GM19240 (cell line): ENCODE measurements at regions not wholly inside any gene's neighbourhood (a gene's known extent, or its start where the extent isn't known, plus 50 kb on each side); places are given as distances from the start of the nearest gene placed in this dataset.

Source experiments
- DNase-seq: peaks from one replicate; pipeline ENCODE4 v3.0.0; 2011; ENCODE audit warnings: low spot score; ENCODE audit not compliant: insufficient read length

DNA sequence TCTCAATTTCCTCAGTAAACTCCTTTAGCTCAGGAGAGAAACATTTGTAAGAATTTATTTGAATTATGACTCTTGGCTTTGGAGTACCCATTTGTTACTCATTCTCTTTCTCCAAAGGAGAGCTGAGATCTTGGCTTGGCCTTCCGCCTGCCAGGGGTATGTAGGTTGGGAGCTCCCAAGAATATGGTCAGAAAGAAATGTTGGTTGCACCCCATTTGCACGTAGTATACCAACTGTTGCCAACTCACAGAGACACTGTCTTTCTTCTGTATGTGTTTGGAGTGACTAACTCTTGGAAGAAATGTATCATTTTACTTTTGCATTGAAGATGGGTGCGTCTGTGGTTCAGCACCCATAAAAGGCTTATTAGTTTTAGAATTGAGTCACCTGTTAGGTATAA lies 708.5 kb upstream of the SORCS1 start:
- no peak for DNase-seq

DNA sequence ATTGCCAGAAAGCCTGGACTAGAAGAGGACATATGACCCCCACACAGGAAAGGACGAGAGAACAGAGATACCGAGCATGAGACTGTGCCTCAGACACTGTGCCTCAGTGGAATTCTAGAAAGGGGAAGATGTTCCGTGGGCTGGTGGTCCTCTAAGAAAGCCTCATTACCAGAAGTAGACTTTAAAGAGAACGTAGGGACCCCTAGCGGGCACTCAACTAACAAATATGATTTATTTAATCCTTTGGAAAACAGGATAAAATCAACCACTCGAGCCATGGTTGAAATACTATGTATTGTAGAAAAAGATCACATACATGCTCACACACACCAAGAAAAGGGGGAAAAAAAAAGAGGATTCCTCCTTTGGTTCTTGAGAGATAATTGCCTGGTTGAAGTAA lies 701.2 kb upstream of the SORCS1 start:
- no peak for DNase-seq

DNA sequence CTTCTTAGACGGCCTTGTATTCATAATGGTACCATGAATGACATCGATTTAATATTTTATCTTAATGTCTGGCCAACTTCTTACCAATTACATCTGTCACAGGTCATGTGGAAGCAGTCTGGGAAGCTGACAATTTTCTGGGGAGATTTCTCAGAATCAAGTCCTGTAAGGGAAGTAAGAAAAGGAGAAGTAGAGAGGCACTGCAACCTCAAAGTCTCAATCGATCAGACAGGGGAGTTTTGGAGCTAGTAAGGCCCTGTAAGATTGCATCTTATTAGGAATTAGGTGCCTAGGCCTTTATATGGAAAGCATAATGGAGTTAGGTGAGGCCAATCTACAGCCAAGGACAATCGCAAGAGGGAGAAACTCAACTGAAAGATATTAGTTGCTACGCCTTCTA lies 694.6 kb upstream of the SORCS1 start:
- no peak for DNase-seq

DNA sequence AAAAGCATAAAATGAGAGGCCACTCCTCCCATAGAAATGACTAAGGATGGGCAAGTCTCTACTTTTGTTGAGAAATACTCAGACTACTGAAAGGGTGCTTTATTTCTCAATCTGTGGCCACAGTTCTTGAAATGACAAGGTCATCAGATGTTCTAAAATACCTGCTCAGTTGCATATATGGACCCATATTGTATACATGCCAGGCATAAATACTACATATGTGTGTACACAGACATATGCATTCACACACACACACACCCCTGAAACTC lies 691.5 kb upstream of the SORCS1 start:
- no peak for DNase-seq

DNA sequence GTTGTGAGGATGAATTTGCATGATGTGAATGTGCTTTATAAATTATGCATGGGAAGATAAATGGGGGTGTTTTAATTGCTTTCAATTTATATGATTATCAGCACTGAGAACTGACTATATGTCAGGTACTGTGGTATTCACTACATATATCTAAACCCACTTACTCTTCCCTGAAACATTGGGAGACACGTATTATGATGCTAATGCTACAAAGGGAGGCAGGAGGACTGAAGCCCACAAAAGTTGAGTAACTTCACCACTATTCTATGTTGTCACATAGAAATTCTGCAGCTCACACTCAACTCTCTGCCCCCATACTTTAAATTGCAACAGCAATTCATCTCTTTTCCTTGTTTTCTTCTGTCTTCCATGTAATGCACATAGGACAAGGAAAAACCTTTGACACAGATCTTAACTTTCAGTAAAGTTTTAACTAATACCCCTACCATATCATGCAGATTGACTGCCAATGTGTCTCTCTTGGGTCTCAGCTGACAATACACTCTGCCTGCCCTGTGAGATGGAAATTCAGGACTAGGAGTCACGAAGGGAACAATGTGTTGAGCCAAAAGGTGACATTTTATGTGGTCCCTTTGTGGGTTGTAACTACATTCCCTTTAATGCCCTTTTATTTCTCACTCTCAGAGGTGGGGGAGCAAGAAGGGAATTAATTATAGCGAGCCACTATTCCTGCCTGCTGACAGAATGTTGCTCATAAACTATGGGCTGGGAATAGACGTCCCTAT lies 691.0 kb upstream of the SORCS1 start:
- DNase-seq: no peak

DNA sequence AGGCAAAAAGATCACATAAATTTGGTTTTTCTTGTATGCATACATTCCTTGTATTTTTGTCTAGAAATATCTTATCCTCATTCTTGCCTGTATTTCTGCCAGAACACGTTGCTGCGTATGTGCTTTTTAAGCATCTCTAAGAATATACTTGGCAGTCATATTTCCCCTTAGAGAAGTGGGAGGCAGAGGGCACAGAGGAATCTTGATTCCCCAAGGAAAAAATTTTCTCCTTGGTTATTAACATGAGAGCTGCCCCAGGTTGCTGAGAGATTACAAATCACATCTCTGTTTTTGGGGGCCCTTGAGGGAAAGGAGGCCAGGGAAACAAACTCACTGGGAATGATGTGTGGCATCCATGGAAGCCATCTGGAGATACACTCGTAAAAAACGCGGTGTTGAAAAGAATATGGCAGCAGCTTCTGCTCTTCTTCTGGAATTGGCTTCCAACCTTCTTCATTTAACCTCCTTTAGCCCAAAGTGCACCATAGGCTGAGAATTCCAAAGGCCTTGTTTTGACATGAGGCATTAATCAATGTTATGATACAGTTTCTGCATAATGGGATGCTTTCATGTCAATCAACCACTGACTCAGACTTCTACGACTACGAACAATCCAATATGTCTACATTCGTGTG lies 684.3 kb upstream of the SORCS1 start:
- no peak for DNase-seq

DNA sequence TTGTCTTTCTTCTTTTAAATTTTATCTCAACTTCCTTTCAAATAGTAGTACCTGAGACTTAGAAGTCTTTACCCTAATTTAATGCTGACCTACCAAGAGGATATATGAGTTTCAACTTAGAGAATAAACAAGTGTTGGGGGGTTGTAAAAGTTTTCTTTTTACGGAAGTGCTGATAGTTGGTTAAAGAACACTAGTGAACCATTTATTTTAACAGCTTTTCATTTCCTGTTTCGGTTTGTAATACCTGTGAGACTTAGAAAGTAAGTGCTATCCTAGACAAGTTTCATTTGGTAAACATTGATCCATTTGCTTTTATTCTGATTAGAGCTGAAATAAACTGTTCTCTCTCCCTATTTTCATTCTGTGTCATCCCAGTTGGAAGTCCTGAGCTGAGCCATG lies 683.1 kb upstream of the SORCS1 start:
- DNase-seq: no peak

DNA sequence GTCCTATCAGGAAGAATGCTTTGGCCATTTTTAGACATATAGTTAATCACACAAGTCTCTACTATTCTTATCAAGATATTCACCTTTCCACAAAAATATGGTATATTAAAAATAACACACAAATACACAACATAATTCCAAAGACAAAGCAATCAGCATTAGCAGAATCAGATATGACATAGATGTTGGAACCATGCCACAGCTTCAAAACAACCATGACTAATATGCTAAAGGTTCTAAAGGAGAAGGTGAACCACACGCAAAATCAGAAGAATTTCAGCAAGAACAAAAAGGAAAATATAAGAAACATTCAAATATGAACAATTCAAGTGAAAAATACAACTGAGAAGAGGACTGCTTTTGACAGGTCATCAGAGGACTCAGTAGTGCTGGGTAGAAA lies 670.2 kb upstream of the SORCS1 start:
- no peak for DNase-seq

DNA sequence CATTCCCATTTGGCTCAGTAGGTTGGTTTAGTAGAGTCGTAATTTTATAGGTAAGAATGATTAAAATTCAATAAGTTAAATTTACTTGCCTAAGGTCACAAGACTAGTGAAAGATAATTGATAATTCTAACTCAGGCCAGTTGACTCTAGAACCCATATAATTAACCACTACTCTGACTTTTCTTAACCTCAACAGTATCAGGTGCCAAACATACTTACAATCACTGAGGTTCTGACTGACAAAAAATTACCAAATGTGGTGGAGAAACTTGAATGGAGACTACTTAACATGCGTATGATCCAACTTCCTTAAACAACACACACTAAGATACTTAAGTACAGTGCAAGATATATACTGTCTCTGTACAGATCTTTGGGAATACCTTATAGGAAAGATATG lies 667.3 kb upstream of the SORCS1 start:
- no peak for DNase-seq

DNA sequence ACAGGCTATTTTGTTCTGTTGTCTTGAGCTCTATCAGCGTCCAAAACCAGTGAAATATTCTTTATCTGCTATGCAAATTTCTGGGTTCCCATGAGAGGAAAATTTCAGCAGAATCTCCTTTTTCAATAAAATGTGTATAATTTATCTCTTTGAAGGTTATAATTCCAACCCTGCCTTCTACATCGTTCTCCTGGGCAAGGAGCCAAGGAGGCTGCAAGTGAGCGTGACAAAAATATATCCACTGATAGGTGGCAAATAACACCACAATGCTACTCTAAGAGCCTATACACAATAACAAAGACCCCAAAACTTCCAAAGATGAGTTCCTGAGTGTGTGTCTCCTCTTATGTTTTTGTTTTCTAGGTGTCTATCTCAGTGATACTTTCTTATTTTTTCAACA lies 664.7 kb upstream of the SORCS1 start:
- no peak for DNase-seq

DNA sequence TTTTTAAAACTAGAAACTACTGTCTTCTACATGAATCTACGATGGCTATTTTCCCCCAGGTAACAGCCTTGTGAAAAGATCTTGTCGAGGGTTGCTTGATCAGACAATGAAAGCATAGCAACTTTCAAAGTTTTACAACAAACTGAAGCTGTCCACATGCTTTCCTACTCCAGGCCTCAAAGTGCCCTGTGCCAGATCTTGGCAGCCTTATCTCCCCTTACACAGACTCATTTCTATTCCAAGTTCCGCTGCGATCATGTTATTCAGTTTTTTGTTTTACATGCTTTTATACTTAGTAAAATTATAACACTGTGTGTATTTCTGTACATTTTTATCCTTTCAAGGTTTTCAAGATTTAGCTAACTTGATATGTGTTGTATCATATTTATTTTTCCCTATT lies 661.7 kb upstream of the SORCS1 start:
- DNase-seq: no peak

DNA sequence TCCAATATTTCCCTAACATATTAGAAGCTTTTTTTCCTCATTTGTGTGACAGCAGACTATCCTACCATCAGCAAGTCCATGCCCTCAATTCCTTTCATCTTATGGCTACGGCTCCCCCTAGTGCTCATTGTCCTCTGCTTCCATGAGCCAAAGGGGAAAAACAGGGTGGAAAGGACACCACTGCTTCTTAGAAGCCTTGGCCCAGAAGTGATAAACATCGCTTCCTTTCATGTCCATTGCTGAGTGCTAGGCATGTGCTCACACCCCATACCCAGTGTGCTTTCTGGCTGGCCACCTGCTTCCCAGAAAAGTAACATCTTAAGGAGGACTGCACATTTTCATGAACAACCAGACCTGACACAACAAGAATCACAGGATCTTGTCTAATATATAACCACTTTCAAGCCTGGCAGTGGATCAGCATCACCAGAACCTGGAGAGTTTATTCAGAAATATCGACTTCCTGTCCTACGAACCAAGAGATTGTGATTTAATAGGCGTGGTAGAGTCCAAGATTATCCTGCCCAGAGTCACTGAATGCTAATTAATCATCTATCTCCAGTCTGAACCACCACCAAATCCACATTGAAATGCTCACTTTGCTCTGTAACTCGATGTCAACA lies 650.5 kb upstream of the SORCS1 start:
- DNase-seq: no peak

DNA sequence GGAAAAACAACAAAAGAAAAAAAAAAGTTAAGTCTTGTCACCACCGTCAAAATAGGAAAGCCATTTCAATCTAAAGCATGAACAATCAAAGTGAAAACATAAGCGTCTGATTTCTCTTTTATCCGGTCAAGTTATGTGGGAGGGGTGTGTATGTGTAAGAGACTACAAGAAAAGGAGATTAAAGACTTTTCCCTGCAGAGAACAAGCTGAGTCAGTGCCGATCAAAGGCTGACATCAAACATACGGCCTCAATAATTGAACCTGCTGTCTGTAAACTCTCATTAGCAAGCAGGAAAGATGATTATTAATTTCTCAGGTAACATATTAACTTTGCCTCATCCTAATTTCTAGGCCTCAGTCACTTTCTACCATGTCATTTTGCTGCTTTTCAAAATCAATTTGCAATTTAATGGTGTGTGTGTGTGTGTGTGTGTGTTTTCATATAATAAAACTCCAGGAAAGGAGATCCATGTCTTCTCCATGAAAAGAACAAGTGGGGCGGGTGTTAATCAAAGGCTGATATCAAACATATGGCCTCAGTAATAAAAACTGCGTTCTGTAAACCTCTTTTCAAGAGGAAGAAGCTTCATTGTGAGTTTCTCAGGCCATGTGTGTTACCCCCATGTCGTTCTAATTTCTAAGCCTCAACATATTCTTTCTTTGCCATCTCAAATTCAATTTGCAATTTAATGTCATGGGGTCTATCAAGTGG lies 649.1 kb upstream of the SORCS1 start:
- DNase-seq: no peak

DNA sequence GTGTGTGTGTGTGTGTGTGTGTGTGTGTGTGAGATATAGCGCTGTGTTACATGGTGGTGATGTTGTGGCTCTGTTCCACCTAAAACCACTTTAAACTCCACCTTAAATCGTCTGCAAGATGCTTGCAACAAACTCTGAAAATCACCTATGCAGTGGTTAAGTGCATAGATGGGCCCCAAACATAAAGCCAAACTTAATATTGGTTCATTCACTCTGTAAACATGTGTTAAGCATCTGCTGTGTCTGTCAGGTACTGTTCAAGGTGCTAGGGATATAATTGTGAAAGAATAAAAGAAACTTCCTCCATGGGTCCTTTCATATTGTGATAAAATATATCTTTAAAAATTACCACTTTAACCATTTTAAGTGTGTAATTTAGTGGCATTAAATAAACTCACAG lies 645.4 kb upstream of the SORCS1 start:
- DNase-seq: no peak

DNA sequence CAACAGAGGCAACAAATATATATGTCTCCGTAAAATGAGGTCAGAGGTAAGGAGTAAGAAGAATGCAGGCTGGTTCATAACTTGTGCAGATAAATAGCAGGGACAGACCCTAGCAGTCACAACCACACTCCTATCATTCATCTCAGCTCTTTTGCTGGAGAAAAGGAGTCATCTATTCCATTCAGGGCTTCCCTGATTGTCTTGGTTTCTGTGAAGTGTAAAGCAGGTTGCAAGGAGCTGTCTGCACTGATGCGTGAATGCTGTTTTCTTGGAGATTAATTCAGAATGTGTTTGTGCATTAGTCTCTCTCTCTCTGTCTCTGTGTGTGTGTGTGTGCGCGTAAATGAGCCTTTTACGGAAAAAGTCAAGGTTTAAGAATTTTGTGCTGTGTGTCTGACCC lies 643.3 kb upstream of the SORCS1 start:
- no peak for DNase-seq

DNA sequence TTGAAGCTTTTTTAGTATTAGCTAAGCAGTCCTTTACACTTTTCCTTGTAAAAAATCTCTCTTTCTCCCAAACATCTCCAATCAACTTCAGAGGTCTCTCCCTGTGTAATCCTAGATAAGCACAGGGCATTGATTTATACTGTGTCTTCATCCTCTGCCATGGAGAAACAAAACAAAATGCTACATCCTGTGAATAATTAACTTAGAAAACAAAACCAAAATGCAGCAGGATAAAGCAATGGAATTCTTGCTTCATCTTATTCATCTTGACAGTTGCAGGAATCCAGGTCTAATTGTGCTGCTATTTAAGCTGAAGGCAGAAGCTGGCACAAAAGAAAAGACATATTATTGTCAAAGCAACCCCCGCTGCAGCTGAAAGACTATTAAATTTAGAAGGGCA lies 641.5 kb upstream of the SORCS1 start:
- DNase-seq: no peak

DNA sequence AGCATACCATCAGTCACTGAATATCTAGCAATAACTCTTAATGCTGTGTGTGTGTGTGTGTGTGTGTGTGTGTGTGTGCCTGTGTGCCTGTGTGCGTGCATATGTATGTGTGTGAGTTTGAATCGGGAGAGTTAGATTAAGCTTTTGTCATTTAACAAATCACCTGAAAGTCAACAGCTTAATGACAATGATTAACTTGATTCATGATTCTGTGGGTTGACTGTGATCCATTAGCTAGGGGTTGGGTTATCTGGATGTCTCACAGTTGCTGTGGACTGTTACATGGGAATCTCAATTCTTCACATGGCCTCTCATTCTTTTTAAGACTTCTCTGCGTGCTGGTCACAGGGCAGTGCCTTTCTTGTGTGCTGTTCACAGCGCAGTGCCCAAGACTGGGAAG lies 639.0 kb upstream of the SORCS1 start:
- no peak for DNase-seq

DNA sequence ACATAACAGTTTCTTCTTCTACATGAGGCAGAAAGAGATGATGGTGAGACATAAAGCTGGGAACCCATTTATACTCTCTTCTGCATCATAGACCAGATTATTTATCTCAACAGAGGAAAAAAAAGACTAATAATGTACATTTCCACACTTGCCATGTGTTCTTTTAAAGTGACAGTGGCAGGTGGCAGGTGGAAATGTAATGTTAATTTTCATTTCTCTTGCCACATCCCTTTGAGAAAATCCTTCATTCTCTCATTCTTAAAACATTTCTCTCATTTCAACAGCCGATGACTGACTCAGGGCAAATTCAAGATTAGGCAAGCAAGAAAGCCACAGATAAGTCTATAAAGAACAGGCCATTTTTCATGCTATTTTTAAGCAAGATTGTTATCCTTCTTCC lies 635.6 kb upstream of the SORCS1 start:
- no peak for DNase-seq

DNA sequence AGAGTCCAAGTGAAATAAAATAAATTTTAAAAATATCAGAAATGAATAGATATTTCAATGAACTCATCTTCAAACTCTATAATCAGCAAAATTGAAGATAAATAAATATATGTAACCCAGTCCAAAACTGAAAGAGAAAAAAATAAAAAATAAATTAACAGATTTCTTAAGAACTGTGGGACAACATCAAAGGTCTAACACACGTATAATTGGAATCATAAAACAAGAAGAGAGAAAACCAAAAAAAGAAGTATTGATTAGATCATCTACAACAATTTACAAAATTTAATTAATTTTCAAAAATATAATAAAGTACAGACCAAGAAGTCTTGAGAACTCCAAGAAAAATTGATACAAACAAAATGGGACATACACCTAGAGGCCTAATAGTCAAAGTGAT lies 625.8 kb upstream of the SORCS1 start:
- DNase-seq: no peak

DNA sequence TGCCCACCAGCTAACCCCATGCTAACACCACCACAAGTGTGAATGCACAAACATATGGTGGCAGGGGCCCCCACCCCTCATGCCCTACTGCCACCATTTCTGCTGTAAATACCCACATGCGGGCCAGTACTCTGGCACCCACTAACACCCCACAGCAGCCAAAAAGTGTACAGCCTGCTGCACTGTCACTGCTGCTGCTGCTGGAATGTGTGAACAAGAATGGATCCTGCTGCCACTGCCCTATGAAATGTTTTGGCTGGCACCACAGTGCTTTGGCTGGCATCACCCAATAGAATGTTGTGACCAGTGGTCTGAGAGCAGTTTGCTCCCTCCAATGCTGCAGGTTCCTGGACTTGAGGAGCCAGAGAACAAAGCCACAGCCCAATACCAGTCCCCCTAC lies 606.6 kb upstream of the SORCS1 start:
- DNase-seq: no peak

DNA sequence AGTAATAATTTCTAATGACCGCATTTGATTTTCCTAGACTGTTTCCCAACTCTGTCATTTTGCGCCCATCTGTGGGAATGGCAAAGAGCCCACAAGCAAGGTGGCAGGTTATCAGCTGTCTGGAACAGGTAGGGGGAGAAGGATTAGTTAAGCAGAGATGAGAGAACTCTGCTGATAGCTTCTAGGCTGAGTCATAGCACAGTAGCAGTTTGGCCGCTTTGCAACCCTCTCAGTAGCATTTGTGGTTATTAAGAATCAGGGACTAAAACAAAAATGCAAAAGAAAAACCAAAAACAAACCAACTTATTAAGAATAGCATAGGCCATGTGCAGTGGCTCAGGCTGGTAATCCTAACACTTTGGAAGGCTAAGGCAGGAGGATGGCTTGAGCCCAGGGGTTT lies 602.7 kb upstream of the SORCS1 start:
- no peak for DNase-seq

DNA sequence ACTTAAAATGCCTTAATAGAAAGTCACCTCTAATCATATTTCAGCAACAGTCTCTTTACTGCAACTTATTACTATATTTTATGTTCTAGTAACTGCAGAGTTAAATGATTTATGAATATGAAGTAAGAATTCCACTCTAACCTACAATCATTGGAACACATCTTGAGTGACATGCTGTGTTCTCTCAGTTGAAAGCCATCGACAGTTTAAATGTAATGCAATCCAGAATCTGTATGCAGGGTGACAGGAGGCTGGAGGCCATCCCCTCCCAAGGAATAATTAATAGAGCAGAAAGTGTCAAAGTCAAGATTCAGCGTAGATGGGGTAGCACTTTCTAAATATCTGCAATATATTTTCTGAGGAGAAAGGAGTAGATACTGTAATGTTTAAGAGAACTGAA lies 590.3 kb upstream of the SORCS1 start:
- no peak for DNase-seq

DNA sequence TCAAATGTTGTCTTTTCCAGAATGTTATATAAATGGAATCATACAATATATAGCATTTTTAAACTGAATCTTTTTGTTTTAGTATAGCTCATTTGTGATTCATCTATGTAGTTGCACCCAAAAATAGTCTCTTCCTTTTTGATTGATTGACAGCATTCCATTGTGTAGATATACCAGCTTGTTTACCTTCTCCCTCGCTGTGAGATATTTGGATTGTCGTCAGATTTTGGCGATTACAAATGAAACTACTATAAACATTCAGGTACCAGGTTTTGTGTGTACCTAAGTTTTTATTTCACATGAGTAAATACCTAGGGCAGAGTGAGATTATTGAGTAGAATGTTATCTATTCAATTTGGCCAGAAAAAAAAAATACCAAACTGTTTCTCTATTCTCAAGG lies 584.7 kb upstream of the SORCS1 start:
- DNase-seq: no peak
